ENCODE measurements at regions not wholly inside any gene's neighbourhood (a gene's known extent, or its start where the extent isn't known, plus 50 kb on each side); places are given as distances from the start of the nearest gene placed in this dataset.

DNA sequence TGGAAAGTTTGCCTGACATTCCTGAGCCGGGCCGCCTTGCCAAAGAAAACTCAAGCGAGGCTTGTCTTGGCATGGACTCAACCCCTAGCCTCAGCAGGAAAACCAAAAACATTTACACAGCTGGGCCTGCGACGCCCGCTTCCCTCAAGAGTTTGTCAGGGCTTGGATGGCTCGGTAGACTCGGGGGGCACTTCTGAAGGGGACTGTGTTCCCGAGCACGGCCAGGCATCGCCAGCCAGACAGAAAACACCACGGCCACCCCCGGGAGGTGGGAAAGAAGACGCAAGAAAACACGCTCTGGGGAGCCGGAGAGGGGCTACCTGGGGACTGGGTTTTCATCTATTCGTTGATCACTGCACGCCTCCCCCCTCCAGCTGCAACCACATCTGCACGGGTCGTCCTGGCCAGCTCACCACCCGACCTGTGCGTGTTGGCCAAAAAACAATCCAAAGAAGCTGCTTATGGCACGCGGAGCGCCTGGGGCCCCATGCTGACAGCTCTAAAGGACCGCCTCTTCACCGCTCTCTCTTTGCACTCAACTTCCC lies 380.7 kb downstream of the MN1 start (continued):
- TF ChIP-seq BACH2 (CRISPR knock-in tag; IDR thresholded peaks at IDR 0.05; ENCODE audit: borderline replicate concordance) (no peak), RARB (CRISPR knock-in tag; IDR thresholded peaks at IDR 0.05) (no peak), PPARA (CRISPR knock-in tag; IDR thresholded peaks at IDR 0.05; ENCODE audit: borderline replicate concordance) (no peak)

- ATAC-seq, result no peak
Measured at GRCh38 chr22:27422442-27422841, 379.1 kb downstream of the MN1 start.

GRCh38 chr22:27424319-27424718 lies 377.2 kb downstream of the MN1 start:
- TF ChIP-seq, protein P1, sequence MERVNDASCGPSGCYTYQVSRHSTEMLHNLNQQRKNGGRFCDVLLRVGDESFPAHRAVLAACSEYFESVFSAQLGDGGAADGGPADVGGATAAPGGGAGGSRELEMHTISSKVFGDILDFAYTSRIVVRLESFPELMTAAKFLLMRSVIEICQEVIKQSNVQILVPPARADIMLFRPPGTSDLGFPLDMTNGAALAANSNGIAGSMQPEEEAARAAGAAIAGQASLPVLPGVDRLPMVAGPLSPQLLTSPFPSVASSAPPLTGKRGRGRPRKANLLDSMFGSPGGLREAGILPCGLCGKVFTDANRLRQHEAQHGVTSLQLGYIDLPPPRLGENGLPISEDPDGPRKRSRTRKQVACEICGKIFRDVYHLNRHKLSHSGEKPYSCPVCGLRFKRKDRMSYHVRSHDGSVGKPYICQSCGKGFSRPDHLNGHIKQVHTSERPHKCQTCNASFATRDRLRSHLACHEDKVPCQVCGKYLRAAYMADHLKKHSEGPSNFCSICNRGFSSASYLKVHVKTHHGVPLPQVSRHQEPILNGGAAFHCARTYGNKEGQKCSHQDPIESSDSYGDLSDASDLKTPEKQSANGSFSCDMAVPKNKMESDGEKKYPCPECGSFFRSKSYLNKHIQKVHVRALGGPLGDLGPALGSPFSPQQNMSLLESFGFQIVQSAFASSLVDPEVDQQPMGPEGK (CRISPR knock-in tag; IDR thresholded peaks at IDR 0.05; ENCODE audit: borderline replicate concordance), result no peak
- TF ChIP-seq ZFP30 (CRISPR knock-in tag; IDR thresholded peaks at IDR 0.05), result peak; percentile 77
- no peak for ATAC-seq

More at GRCh38 chr22:27422442-27422841, 379.1 kb downstream of the MN1 start:
- no peak for TF ChIP-seq ISL1 (CRISPR knock-in tag; IDR thresholded peaks at IDR 0.05)
- peak; percentile 34; the same call in 1 of the 2 replicates for TF ChIP-seq ZNF8 (CRISPR knock-in tag; IDR thresholded peaks at IDR 0.05)

DNA sequence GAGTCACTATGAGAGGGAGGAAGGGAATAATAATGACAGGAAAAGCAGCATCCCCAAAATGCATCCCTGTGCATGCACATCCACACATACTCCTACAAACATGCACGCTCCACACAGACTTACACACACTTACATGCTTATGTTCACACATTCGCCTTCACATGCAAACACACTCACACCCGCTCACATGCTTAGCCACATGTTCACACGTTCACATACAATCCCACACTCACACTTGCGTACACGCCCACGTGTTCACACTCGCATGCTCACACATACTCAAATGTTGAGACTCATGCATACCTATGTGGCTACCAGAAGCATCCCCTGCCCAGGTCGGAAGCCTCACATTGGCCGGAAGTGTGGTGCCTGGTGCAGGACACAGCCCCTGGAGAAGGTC lies 372.1 kb downstream of the MN1 start:
- ATAC-seq, result no peak
- TF ChIP-seq TOX (CRISPR knock-in tag; IDR thresholded peaks at IDR 0.05; ENCODE audit: borderline replicate concordance) (no peak), BACH2 (CRISPR knock-in tag; IDR thresholded peaks at IDR 0.05; ENCODE audit: borderline replicate concordance) (no peak), ZFP30 (CRISPR knock-in tag; IDR thresholded peaks at IDR 0.05) (no peak), TSHZ2 (CRISPR knock-in tag; IDR thresholded peaks at IDR 0.05) (no peak), ZFP3 (CRISPR knock-in tag; IDR thresholded peaks at IDR 0.05) (no peak), SNAI2 (CRISPR knock-in tag; IDR thresholded peaks at IDR 0.05) (no peak), ZNF8 (CRISPR knock-in tag; IDR thresholded peaks at IDR 0.05) (no peak), CSRNP3 (CRISPR knock-in tag; IDR thresholded peaks at IDR 0.05) (no peak), OSR1 (CRISPR knock-in tag; IDR thresholded peaks at IDR 0.05) (no peak)

- no peak for ATAC-seq
Measured at GRCh38 chr22:27431081-27431480, 370.5 kb downstream of the MN1 start.

More at GRCh38 chr22:27431081-27431480, 370.5 kb downstream of the MN1 start:
- TF ChIP-seq TSHZ2 (CRISPR knock-in tag; IDR thresholded peaks at IDR 0.05) (no peak), POU6F1 (CRISPR knock-in tag; IDR thresholded peaks at IDR 0.05; ENCODE audit: borderline replicate concordance, low read depth) (no peak), CSDC2 (CRISPR knock-in tag; IDR thresholded peaks at IDR 0.05) (no peak), BACH2 (CRISPR knock-in tag; IDR thresholded peaks at IDR 0.05; ENCODE audit: borderline replicate concordance) (no peak), TCF4 (CRISPR knock-in tag; IDR thresholded peaks at IDR 0.05; ENCODE audit: borderline replicate concordance) (no peak), TOX (CRISPR knock-in tag; IDR thresholded peaks at IDR 0.05; ENCODE audit: borderline replicate concordance) (no peak), ISL1 (CRISPR knock-in tag; IDR thresholded peaks at IDR 0.05) (no peak), ZFP30 (CRISPR knock-in tag; IDR thresholded peaks at IDR 0.05) (no peak), SNAI2 (CRISPR knock-in tag; IDR thresholded peaks at IDR 0.05) (no peak), ESRRG (CRISPR knock-in tag; IDR thresholded peaks at IDR 0.05) (no peak), OSR1 (CRISPR knock-in tag; IDR thresholded peaks at IDR 0.05) (no peak), ZC3H10 (CRISPR knock-in tag; IDR thresholded peaks at IDR 0.05) (no peak), ZNF565 (CRISPR knock-in tag; conservative IDR thresholded peaks at IDR 0.05; ENCODE audit: low read depth) (no peak), GLIS3 (CRISPR knock-in tag; IDR thresholded peaks at IDR 0.05) (no peak), ZNF70 (CRISPR knock-in tag; IDR thresholded peaks at IDR 0.05) (no peak), ZFP3 (CRISPR knock-in tag; IDR thresholded peaks at IDR 0.05) (no peak)
- TF ChIP-seq, protein P1 (CRISPR knock-in tag; IDR thresholded peaks at IDR 0.05; ENCODE audit: borderline replicate concordance), result no peak
